H1 (cell line): ENCODE measurements at regions not wholly inside any gene's neighbourhood (a gene's known extent, or its start where the extent isn't known, plus 50 kb on each side); places are given as distances from the start of the nearest gene placed in this dataset.

Experiments
- BACH1 ChIP-seq: IDR thresholded peaks from 2 replicates; pipeline ENCODE4 v1.6.1; 2012; ENCODE audit warnings: low read length, improper control_type of control experiment
- HDAC6 ChIP-seq: IDR thresholded peaks from one replicate; pipeline ENCODE4 v1.7.1; 2012; ENCODE audit warnings: low read depth, mild to moderate bottlenecking, inconsistent platforms, low read length, moderate library complexity

GRCh38 chr4:91681091-91681490 is 622.7 kb upstream of the GRID2 start:
- TF ChIP-seq HDAC6 (no peak), BACH1 (no peak)
